ENCODE measurements at regions not wholly inside any gene's neighbourhood (a gene's known extent, or its start where the extent isn't known, plus 50 kb on each side); places are given as distances from the start of the nearest gene placed in this dataset.
"Not testable (repeated sequence)": the region's sequence is repeated elsewhere in the genome, so short reads cannot be mapped to it uniquely, and the experiment has no call there.

- intact Hi-C loops (cut with micrococcal nuclease) = no loop called here
- no peak for FAIRE-seq
- Histone ChIP-seq H3K27ac (ENCODE audit: insufficient read depth, low read depth, low read length) (no peak overlapping the region), H3K4me2 (ENCODE audit: insufficient read depth, low read length) (no peak overlapping the region), H3K36me3 (ENCODE audit: control insufficient read depth in 2 of 2, extremely low read depth in 1 of 2, insufficient read depth in 2 of 2, low read length in 2 of 2) (no peaks in the 10 kb centered on the region), H2AFZ (ENCODE audit: low read depth, low read length) (no peak overlapping the region), H3K9ac (replicated peaks; ENCODE audit: extremely low read depth, insufficient read depth, low read length) (no peak overlapping the region), H3K27me3 (ENCODE audit: control insufficient read depth in 2 of 2, insufficient read depth in 2 of 2, low read length in 2 of 2) (peaks cover 0 to 7% of the 10 kb centered on the region in 2 experiments), H3K79me2 (ENCODE audit: control insufficient read depth, insufficient read depth, low read length) (no peaks in the 10 kb centered on the region), H3K4me1 (ENCODE audit: control insufficient read depth, extremely low read depth, insufficient read depth, low read length) (no peaks in the 10 kb centered on the region), H4K20me1 (replicated peaks; ENCODE audit: control insufficient read depth, extremely low read depth, insufficient read depth, low read length) (no peaks in the 10 kb centered on the region), H3K9me1 (replicated peaks; ENCODE audit: control insufficient read depth, extremely low read depth, insufficient read depth, low read length) (no peaks in the 10 kb centered on the region), H3K4me3 (replicated peaks in 1 of 3; ENCODE audit: insufficient read depth in 1 of 3, low read depth in 1 of 3, low read length in 3 of 3) (no peak overlapping the region), H3K9me3 (replicated peaks; ENCODE audit: control insufficient read depth, insufficient read depth, low read length) (no peaks in the 10 kb centered on the region)
- dilution Hi-C loops (cut with MboI; ENCODE audit: extremely low pct_ligation_motif_present, low sequenced_read_pairs) = no loop called here
- DNase-seq (ENCODE audit: low read depth, low spot score) = no peak
- ChIA-PET POLR2A (no interaction called here), CTCF (no interaction called here)
- no TSS peak for BruUV-seq (replicated peaks)
- no peak for TF ChIP-seq FOS (IDR thresholded peaks at IDR 0.05; ENCODE audit: borderline replicate concordance, insufficient read depth, low read length)
Measured at GRCh38 chr2:234392041-234392615, 104.8 kb downstream of the ARL4C start.

- Histone ChIP-seq H3K9me3 (replicated peaks; ENCODE audit: control insufficient read depth, insufficient read depth, low read length) (no peaks in the 10 kb centered on the region), H3K4me3 (replicated peaks in 1 of 3; ENCODE audit: insufficient read depth in 1 of 3, low read depth in 1 of 3, low read length in 3 of 3) (no peak overlapping the region), H3K9me1 (replicated peaks; ENCODE audit: control insufficient read depth, extremely low read depth, insufficient read depth, low read length) (no peaks in the 10 kb centered on the region), H3K4me2 (ENCODE audit: insufficient read depth, low read length) (no peak overlapping the region), H3K4me1 (ENCODE audit: control insufficient read depth, extremely low read depth, insufficient read depth, low read length) (no peaks in the 10 kb centered on the region), H3K27ac (ENCODE audit: insufficient read depth, low read depth, low read length) (no peak overlapping the region), H3K27me3 (ENCODE audit: control insufficient read depth in 2 of 2, insufficient read depth in 2 of 2, low read length in 2 of 2) (peaks cover 0 to 7% of the 10 kb centered on the region in 2 experiments), H2AFZ (ENCODE audit: low read depth, low read length) (no peak overlapping the region), H3K9ac (replicated peaks; ENCODE audit: extremely low read depth, insufficient read depth, low read length) (no peak overlapping the region), H3K36me3 (ENCODE audit: control insufficient read depth in 2 of 2, extremely low read depth in 1 of 2, insufficient read depth in 2 of 2, low read length in 2 of 2) (no peaks in the 10 kb centered on the region), H4K20me1 (replicated peaks; ENCODE audit: control insufficient read depth, extremely low read depth, insufficient read depth, low read length) (no peaks in the 10 kb centered on the region), H3K79me2 (ENCODE audit: control insufficient read depth, insufficient read depth, low read length) (no peaks in the 10 kb centered on the region)
- FAIRE-seq (no peak), DNase-seq (ENCODE audit: low read depth, low spot score) (no peak)
- intact Hi-C loops (cut with micrococcal nuclease) (no loop called here), dilution Hi-C loops (cut with MboI; ENCODE audit: extremely low pct_ligation_motif_present, low sequenced_read_pairs) (no loop called here)
- TF ChIP-seq EZH2 (IDR thresholded peaks at IDR 0.05; ENCODE audit: borderline replicate concordance, low read depth, low read length, severe bottlenecking) (no peak), JUN (IDR thresholded peaks at IDR 0.05; ENCODE audit: borderline replicate concordance, insufficient read depth, insufficient read length, low read depth) (no peak), POLR2AphosphoS5 (IDR thresholded peaks at IDR 0.05; ENCODE audit: insufficient read depth, low read depth, low read length) (no peak), MYC (IDR thresholded peaks at IDR 0.05; ENCODE audit: low read depth, low read length) (no peak)
- TF ChIP-seq, protein P1, sequence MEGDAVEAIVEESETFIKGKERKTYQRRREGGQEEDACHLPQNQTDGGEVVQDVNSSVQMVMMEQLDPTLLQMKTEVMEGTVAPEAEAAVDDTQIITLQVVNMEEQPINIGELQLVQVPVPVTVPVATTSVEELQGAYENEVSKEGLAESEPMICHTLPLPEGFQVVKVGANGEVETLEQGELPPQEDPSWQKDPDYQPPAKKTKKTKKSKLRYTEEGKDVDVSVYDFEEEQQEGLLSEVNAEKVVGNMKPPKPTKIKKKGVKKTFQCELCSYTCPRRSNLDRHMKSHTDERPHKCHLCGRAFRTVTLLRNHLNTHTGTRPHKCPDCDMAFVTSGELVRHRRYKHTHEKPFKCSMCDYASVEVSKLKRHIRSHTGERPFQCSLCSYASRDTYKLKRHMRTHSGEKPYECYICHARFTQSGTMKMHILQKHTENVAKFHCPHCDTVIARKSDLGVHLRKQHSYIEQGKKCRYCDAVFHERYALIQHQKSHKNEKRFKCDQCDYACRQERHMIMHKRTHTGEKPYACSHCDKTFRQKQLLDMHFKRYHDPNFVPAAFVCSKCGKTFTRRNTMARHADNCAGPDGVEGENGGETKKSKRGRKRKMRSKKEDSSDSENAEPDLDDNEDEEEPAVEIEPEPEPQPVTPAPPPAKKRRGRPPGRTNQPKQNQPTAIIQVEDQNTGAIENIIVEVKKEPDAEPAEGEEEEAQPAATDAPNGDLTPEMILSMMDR (IDR thresholded peaks at IDR 0.05; ENCODE audit: extremely low read depth in 1 of 2, insufficient read depth in 1 of 2, low read depth in 1 of 2, low read length in 2 of 2) = no peak
- ChIA-PET CTCF (no interaction called here), POLR2A (no interaction called here)
- no TSS peak for BruUV-seq (replicated peaks)
Measured at GRCh38 chr2:234391625-234392024, 105.3 kb downstream of the ARL4C start.

DNA sequence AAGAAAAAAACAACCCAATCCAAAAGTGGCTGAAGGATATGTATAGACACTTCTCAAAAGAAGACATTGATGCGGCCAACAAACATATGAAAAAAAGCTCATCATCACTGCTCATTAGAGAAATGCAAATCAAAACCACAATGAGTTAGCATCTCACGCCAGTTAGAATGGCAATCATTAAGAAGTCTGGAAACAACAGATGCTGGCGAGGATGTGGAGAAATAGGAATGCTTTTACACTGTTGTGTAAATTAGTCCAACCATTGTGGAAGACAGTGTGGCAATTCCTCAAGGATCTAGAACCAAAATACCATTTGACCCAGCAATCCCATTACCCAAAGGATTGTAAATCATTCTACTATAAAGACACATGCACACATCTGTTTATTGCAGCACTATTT, 107.2 kb downstream of the ARL4C start:
- BruUV-seq (replicated peaks); H3K79me2 ChIP-seq (ENCODE audit: control insufficient read depth, insufficient read depth, low read length); H3K9ac ChIP-seq (replicated peaks; ENCODE audit: extremely low read depth, insufficient read depth, low read length); H3K9me1 ChIP-seq (replicated peaks; ENCODE audit: control insufficient read depth, extremely low read depth, insufficient read depth, low read length); intact Hi-C loops (cut with micrococcal nuclease); H3K9me3 ChIP-seq (replicated peaks; ENCODE audit: control insufficient read depth, insufficient read depth, low read length); H4K20me1 ChIP-seq (replicated peaks; ENCODE audit: control insufficient read depth, extremely low read depth, insufficient read depth, low read length); H3K36me3 ChIP-seq (ENCODE audit: control insufficient read depth in 2 of 2, extremely low read depth in 1 of 2, insufficient read depth in 2 of 2, low read length in 2 of 2); DNase-seq (ENCODE audit: low read depth, low spot score); FAIRE-seq; H3K4me2 ChIP-seq (ENCODE audit: insufficient read depth, low read length); H3K27ac ChIP-seq (ENCODE audit: insufficient read depth, low read depth, low read length); H3K4me3 ChIP-seq (replicated peaks in 1 of 3; ENCODE audit: insufficient read depth in 1 of 3, low read depth in 1 of 3, low read length in 3 of 3); POLR2A ChIA-PET; dilution Hi-C loops (cut with MboI; ENCODE audit: extremely low pct_ligation_motif_present, low sequenced_read_pairs); H3K27me3 ChIP-seq (ENCODE audit: control insufficient read depth in 2 of 2, insufficient read depth in 2 of 2, low read length in 2 of 2); H2AFZ ChIP-seq (ENCODE audit: low read depth, low read length); H3K4me1 ChIP-seq (ENCODE audit: control insufficient read depth, extremely low read depth, insufficient read depth, low read length); CTCF ChIA-PET: not testable (repeated sequence)
